Coronary artery (tissue), 2 donors: ENCODE measurements at regions not wholly inside any gene's neighbourhood (a gene's known extent, or its start where the extent isn't known, plus 50 kb on each side); places are given as distances from the start of the nearest gene placed in this dataset.

Experiments used
- DNase-seq: peaks from one replicate; pipeline ENCODE4 v3.0.0-alpha.2; 2017; ENCODE audit warnings: low spot score
- H3K27ac ChIP-seq, 2 donors: fragments of 200-600 bp; sonication (generic); one replicate each; pipeline ENCODE4 v1.5.1; 2016 to 2019
- H3K4me3 ChIP-seq: fragments of 200-600 bp; sonication (generic); 2 replicates; pipeline ENCODE4 v1.5.1; 2016; ENCODE audit warnings: mild to moderate bottlenecking, moderate library complexity
- CTCF ChIP-seq: fragments of 200-600 bp; sonication (generic); IDR thresholded peaks from one replicate; pipeline ENCODE4 v1.5.1; 2019; ENCODE audit warnings: antibody characterized with exemption

GRCh38 chrY:8151561-8151960, 1185.7 kb upstream of the TSPY4 start:
- no peak for DNase-seq
- TF ChIP-seq CTCF: no peak
- no peak overlapping the region for H3K27ac ChIP-seq
- no peak overlapping the region for H3K4me3 ChIP-seq

GRCh38 chrY:8128578-8128977, 1208.7 kb upstream of the TSPY4 start:
- DNase-seq: no peak
- H3K4me3 ChIP-seq: no peak overlapping the region
- H3K27ac ChIP-seq: no peak overlapping the region
- no peak for TF ChIP-seq CTCF

GRCh38 chrY:8125907-8126571, 1211.2 kb upstream of the TSPY4 start:
- H3K4me3 ChIP-seq: no peak overlapping the region
- H3K27ac ChIP-seq: no peak overlapping the region
- DNase-seq: no peak
- no peak for TF ChIP-seq CTCF

- no peak overlapping the region for H3K4me3 ChIP-seq
- TF ChIP-seq CTCF: no peak
- no peak overlapping the region for H3K27ac ChIP-seq
- no peak for DNase-seq
Observed at GRCh38 chrY:8121825-8122224, 1210.3 kb upstream of the AMELY start.

- TF ChIP-seq CTCF: no peak
- DNase-seq: no peak
- Histone ChIP-seq H3K4me3 (no peak overlapping the region), H3K27ac (no peak overlapping the region)
Observed at GRCh38 chrY:8094429-8094828, 1182.9 kb upstream of the AMELY start.

GRCh38 chrY:8092926-8093325, 1181.4 kb upstream of the AMELY start:
- DNase-seq: no peak
- no peak for TF ChIP-seq CTCF
- Histone ChIP-seq H3K4me3 (no peak overlapping the region), H3K27ac (no peak overlapping the region)

GRCh38 chrY:8085925-8086324, 1174.4 kb upstream of the AMELY start:
- DNase-seq: no peak
- no peak overlapping the region for H3K27ac ChIP-seq
- TF ChIP-seq CTCF: no peak
- H3K4me3 ChIP-seq: no peak overlapping the region
